Natural killer cell treated with Interleukin-12 subunit alpha and Interleukin-12 subunit beta and Interleukin-15 and Interleukin-18, amount 100 ng/mL, for 72 hours (primary cell): ENCODE measurements at regions not wholly inside any gene's neighbourhood (a gene's known extent, or its start where the extent isn't known, plus 50 kb on each side); places are given as distances from the start of the nearest gene placed in this dataset.
"Not testable (repeated sequence)": the region's sequence is repeated elsewhere in the genome, so short reads cannot be mapped to it uniquely, and the experiment has no call there.

Experiments used
- ATAC-seq, 2 donors: fragments of 150-1000 bp; cut with Tn5 transposase in 1 of 2; sonication (Bioruptor Pico), chemical (Tn5 transposase) in 1 of 2; 2 replicates each; pipeline ENCODE4 v1.10.0; 2021
- DNase-seq: peaks from one replicate; pipeline ENCODE4 v3.0.0; 2022; ENCODE audit warnings: low spot score
- H3K27ac Mint-ChIP-seq, 2 donors: 1 replicate in 1 of 2; 2 replicates in 1 of 2; pipeline ENCODE4 v1.8.0; 2022; ENCODE audit warnings: mixed read lengths in 2 of 2, mild to moderate bottlenecking in 1 of 2, moderate library complexity in 1 of 2
- H3K27me3 Mint-ChIP-seq, 2 donors: 1 replicate in 1 of 2; 2 replicates in 1 of 2; pipeline ENCODE4 v1.8.0; 2022; ENCODE audit warnings: mixed read lengths in 2 of 2
- H3K36me3 Mint-ChIP-seq: one replicate; pipeline ENCODE4 v1.8.0; 2022; ENCODE audit warnings: mixed read lengths
- H3K4me1 Mint-ChIP-seq, 2 donors: 1 replicate in 1 of 2; 2 replicates in 1 of 2; pipeline ENCODE4 v1.8.0; 2022; ENCODE audit warnings: low read depth in 2 of 2, mixed read lengths in 2 of 2, mild to moderate bottlenecking in 1 of 2
- H3K4me3 Mint-ChIP-seq: one replicate; pipeline ENCODE4 v1.8.0; 2022; ENCODE audit warnings: mixed read lengths
- H3K9me3 Mint-ChIP-seq: 2 replicates; pipeline ENCODE4 v1.8.0; 2022; ENCODE audit warnings: mixed read lengths

DNA sequence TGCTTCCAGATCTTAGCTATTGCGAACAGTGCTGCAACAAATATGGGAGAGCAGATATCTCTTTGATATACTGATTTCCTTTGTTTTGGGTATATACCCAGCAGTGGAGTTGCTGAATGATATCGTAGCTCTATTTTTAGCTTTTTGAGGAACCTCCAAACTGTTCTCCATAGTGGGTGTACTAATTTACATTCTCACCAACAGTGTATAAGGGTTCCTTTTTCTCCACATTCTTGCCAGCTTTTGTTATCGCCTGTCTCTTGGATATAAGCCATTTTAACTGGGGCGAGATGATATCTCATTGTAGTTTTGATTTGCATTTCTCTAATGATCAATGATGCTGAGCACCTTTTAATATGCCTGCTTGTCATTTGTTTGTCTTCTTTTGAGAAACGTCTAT lies 196.0 kb downstream of the RPIA start:
- not testable (repeated sequence) for H3K27ac Mint-ChIP-seq, DNase-seq, H3K9me3 Mint-ChIP-seq, H3K36me3 Mint-ChIP-seq, H3K4me3 Mint-ChIP-seq, H3K4me1 Mint-ChIP-seq, ATAC-seq
- H3K27me3 Mint-ChIP-seq: peaks cover 18 to 28% of the 10 kb centered on the region in 2 donors

DNA sequence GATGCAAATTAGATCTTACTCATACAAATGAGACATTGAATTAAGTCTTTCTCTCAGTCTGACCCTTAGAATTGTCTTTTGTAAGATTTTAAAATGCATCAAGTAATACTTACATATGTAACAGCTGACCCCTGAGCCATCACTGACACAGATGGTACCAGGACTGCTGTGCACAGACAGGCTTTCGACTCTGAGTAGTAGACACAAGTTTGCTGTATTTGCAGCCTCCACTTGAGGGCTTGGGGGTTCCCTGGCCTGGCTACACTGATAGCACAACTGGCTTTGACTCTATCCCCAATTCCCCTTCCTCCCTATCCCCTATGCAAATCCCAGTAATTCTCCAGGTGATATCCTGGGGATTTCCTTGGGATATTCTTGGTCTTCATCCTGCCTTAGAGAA lies 200.7 kb downstream of the RPIA start:
- H3K27ac Mint-ChIP-seq: no peak overlapping the region
- H3K4me3 Mint-ChIP-seq: no peak overlapping the region
- DNase-seq: no peak
- H3K36me3 Mint-ChIP-seq: no peaks in the 10 kb centered on the region
- ATAC-seq: no peak
- no peaks in the 10 kb centered on the region for H3K4me1 Mint-ChIP-seq
- H3K27me3 Mint-ChIP-seq: peaks cover 21 to 23% of the 10 kb centered on the region in 2 donors
- H3K9me3 Mint-ChIP-seq: no peaks in the 10 kb centered on the region

DNA sequence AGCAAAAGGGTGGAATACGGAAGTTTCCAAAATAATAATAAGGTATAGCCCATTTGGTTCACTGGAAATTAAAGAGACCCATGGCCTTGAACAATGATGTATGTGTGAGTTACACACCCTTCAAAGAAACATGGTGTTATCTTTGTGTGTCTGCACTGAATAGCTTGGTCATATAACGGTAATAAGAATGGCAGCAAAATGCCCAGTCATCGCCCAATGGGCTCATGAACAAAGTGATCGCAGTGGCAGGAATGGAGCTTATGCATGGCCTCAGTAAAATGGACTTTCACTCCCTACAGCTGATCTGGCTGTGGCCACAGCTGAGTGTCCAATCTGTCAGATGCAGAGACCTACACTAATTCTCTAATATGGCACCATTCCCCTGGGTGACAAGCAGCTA lies 201.3 kb downstream of the RPIA start:
- Mint-ChIP-seq H3K27ac (no peak overlapping the region), H3K9me3 (no peaks in the 10 kb centered on the region), H3K36me3 (no peaks in the 10 kb centered on the region), H3K27me3 (peaks cover 17% of the 10 kb centered on the region in 2 donors), H3K4me3 (no peak overlapping the region), H3K4me1 (no peaks in the 10 kb centered on the region)
- ATAC-seq: no peak
- DNase-seq: no peak

DNA sequence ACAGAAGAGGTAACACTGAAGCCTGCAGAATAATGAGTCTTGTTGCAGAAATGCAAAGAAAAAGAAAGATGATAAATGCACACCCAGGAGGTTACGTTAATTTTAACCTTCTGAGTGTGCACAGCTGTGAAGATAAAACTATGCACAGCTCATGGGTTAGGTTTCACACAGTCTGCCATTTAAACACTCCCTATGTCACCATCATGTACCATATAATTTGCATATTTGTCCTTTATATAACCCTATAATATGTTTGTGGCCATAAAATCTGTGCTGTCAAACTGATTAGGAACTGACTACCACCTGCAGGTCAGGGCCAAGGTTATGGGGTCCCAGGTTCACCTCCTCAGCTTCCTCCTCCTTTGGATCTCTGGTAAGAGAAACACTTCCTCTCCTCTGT lies 205.5 kb downstream of the RPIA start:
- H3K27me3 Mint-ChIP-seq: peaks cover 12 to 18% of the 10 kb centered on the region in 2 donors

DNA sequence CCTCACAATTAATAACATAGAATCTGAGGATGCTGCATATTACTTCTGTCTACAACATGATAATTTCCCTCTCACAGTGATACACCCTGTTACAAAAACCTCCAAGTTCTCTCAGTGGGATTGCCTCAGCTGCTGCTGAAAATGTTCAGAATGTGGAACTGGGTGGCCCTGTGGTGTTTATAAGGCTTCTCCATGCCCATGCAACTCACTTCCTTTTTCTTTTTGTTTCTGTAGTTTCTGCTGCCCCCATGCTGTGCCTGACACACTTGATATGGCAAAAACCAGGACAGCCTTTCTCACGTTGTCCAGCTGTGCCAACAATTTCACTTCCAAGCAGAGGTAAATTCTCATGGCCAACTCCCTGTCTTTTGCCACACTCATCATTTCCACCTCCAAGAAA lies 206.2 kb downstream of the RPIA start:
- ATAC-seq: no peak
- Mint-ChIP-seq H3K27me3 (peaks cover 12 to 15% of the 10 kb centered on the region in 2 donors), H3K36me3 (no peaks in the 10 kb centered on the region), H3K9me3 (no peaks in the 10 kb centered on the region), H3K27ac (no peak overlapping the region), H3K4me3 (no peak overlapping the region), H3K4me1 (no peaks in the 10 kb centered on the region)
- DNase-seq: no peak

More for the DNA sequence above, 205.5 kb downstream of the RPIA start:
- H3K9me3 Mint-ChIP-seq: no peaks in the 10 kb centered on the region
- H3K4me3 Mint-ChIP-seq: no peak overlapping the region
- H3K36me3 Mint-ChIP-seq: no peaks in the 10 kb centered on the region
- no peak overlapping the region for H3K27ac Mint-ChIP-seq
- ATAC-seq: no peak
- no peaks in the 10 kb centered on the region for H3K4me1 Mint-ChIP-seq
- DNase-seq: no peak

DNA sequence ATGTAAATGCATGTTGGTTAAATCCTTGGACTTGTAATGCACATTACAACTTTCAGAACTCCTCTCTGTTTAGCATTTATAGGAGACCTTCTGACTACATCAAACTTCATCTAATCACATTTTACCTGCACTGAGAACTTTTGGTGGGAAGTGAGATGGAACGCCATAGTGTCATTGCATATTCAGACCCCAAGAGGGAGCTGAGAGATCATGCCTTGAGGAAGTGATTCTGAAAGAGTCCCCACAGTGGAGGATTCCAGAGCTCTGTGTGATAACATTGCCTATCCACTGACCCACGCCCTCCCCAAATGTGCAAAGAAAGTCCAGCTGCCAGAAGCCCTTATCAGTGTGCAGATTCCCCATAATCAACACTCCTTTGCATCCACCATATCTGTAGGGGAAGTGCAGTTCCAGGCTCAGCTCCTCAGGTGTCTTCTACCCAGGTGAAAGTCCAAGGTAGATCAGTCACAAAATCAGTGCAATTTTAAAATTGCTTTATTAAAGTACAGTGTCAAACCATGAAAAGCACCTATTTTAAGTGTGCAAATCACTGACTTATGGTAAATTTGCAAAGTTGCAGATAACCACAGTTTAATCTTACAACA lies 212.4 kb downstream of the RPIA start:
- ATAC-seq (no peak), DNase-seq (no peak)
- Mint-ChIP-seq H3K27me3 (peaks cover 12 to 15% of the 10 kb centered on the region in 2 donors), H3K36me3 (no peaks in the 10 kb centered on the region), H3K27ac (no peak overlapping the region), H3K4me1 (no peaks in the 10 kb centered on the region), H3K4me3 (no peak overlapping the region), H3K9me3 (no peaks in the 10 kb centered on the region)

DNA sequence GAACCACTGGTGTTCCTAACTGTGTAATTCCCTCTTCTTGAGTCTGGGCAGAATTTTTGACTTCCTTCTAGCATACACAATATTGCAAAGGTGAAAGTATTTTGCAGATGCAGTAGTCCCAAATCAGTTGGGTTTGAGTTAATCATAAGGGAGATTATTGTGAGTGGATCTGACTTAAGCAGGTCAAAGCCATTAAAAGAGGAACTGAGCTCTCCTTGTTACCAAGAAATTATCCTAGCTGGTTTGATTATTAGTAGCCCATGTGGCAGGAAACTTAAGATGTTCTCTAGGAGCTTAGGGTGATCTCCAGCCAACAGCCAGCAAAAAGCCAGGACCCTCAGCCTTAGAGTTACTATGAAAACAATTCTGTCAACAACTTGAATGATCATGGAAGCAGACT lies 221.8 kb downstream of the RPIA start:
- peaks cover 6 to 18% of the 10 kb centered on the region in 2 donors for H3K27me3 Mint-ChIP-seq

DNA sequence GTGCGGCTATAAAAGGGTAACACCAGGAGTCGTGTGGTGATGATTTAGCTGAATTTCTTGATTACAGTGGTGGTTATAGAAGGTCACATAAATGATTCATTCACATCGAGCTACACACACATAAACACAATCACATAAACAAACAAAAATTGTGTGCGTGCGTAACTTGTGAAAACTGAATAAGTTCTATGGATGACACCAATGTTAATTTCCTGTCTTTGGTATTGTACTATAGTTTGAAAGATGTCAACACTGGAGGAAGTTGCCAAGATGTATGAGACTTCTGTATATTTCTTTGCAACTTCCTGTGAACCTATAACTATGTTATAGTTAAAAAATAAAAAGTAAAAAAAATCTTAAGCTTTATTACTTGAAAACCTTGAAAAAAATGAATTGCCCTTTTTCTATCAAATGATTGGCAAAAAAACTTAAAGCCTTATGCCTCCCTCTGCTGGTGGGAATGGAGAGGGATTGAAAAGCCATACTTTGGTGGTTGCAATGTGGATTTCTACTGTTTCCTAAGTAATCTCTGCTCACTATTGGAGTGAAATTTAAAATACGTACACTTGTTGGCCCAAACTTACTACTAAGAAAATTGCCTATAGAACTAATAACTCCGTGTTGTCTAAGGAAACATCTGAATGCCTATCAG lies 227.7 kb downstream of the RPIA start:
- H3K27ac Mint-ChIP-seq: no peak overlapping the region
- H3K27me3 Mint-ChIP-seq: peaks cover 9 to 28% of the 10 kb centered on the region in 2 donors
- H3K9me3 Mint-ChIP-seq: no peaks in the 10 kb centered on the region
- DNase-seq (no peak), ATAC-seq (no peak)
- no peaks in the 10 kb centered on the region for H3K36me3 Mint-ChIP-seq
- H3K4me3 Mint-ChIP-seq: no peak overlapping the region
- no peaks in the 10 kb centered on the region for H3K4me1 Mint-ChIP-seq

More for the DNA sequence above, 221.8 kb downstream of the RPIA start:
- Mint-ChIP-seq H3K9me3 (no peaks in the 10 kb centered on the region), H3K4me1 (no peaks in the 10 kb centered on the region), H3K4me3 (no peak overlapping the region), H3K27ac (no peak overlapping the region), H3K36me3 (no peaks in the 10 kb centered on the region)
- ATAC-seq (no peak), DNase-seq (no peak)

DNA sequence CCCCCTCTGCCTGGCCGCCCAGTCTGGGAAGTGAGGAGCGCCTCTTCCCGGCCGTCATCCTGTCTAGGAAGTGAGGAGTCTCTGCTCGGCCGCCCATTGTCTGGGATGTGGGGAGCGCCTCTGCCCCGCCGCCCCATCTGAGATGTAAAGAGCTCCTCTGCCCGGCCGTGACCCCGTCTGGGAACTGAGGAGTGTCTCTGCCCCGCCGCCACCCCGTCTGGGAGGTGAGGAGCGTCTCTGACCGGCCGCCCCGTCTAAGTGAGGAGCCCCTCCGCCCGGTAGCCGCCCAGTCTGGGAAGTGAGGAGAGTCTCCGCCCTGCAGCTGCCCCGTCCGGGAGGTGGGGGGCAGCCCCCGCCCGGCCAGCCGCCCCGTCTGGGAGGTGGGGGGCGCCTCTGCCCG lies 228.9 kb downstream of the RPIA start:
- H3K27me3 Mint-ChIP-seq: peaks cover 9 to 30% of the 10 kb centered on the region in 2 donors
- not testable (repeated sequence) for DNase-seq, H3K4me3 Mint-ChIP-seq, H3K27ac Mint-ChIP-seq, H3K9me3 Mint-ChIP-seq, ATAC-seq, H3K36me3 Mint-ChIP-seq, H3K4me1 Mint-ChIP-seq

DNA sequence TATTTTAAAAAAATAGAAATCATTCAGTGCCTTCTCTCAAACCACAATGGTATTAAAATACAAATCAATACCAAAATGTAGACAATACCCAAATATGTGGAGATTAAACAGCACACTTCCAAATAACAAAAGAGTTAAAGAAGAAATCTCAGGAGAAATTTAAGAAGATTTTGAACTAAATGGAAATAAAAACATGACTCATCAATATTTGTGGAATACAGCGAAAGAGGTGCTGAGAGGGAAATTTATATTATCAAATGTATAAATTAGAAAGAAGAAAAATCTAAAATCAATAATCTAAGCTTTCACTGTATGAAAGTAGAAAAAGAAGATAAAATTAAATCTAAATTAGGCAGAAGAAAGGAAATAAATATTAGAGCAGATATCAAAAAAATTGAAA lies 233.1 kb downstream of the RPIA start:
- Mint-ChIP-seq H3K9me3 (no peaks in the 10 kb centered on the region), H3K27ac (no peak overlapping the region), H3K36me3 (no peaks in the 10 kb centered on the region), H3K4me1 (no peaks in the 10 kb centered on the region), H3K27me3 (peaks cover 12 to 33% of the 10 kb centered on the region in 2 donors), H3K4me3 (no peak overlapping the region)
- no peak for ATAC-seq
- no peak for DNase-seq

DNA sequence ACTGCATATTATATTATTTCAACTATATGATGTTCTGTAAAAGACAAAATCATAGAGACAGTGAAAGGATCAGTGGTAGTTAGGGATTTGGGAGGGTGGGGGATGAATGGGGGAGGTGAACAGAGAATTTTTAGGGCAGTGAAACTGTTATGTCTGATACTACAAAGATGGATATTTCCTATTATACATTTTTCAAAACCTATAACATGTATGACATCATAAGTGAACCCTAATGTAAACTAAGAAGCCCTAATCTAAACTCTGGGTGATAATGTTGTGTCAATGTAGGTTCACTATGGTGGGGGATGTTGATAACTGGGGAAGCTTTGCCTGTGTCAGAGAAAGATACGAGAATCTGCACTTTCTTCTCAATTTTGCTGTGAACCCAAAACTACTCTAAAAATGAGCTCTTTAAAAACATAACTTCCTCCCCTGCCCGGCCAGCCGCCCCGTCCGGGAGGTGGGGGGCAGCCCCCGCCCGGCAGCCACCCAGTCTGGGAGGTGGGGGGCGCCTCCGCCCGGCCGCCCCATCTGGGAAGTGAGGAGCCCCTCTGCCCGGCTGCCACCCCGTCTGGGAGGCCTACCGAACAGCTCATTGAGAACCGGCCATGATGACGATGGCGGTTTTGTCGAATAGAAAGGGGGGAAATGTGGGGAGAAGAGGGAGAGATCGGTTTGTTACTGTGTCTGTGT lies 234.4 kb downstream of the RPIA start:
- Mint-ChIP-seq H3K36me3 (no peaks in the 10 kb centered on the region), H3K27ac (no peak overlapping the region), H3K27me3 (peaks cover 12 to 33% of the 10 kb centered on the region in 2 donors), H3K9me3 (no peaks in the 10 kb centered on the region), H3K4me3 (no peak overlapping the region), H3K4me1 (no peaks in the 10 kb centered on the region)
- ATAC-seq: no peak
- DNase-seq: no peak

DNA sequence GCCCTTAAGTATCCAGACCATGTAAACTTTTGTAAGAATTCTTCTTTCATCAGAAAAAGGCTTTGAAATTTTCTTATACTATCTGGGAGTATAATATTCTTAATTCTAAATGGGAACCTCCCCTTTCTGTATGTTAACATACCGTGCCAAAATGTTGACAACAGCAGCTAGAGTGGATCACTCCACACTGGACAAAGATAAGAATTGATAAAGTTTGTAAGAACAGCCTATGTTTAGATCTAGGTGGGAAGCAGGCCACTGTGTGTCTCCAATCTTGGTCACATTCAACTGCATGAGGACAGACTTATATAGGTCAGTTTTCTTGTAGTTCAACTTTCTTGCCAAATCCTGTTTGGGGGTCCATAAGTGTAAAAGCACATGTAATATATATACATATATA lies 235.7 kb downstream of the RPIA start:
- no peaks in the 10 kb centered on the region for H3K36me3 Mint-ChIP-seq
- no peak overlapping the region for H3K27ac Mint-ChIP-seq
- DNase-seq (no peak), ATAC-seq (no peak)
- peaks cover 12 to 32% of the 10 kb centered on the region in 2 donors for H3K27me3 Mint-ChIP-seq
- no peaks in the 10 kb centered on the region for H3K9me3 Mint-ChIP-seq
- no peak overlapping the region for H3K4me3 Mint-ChIP-seq
- no peaks in the 10 kb centered on the region for H3K4me1 Mint-ChIP-seq

DNA sequence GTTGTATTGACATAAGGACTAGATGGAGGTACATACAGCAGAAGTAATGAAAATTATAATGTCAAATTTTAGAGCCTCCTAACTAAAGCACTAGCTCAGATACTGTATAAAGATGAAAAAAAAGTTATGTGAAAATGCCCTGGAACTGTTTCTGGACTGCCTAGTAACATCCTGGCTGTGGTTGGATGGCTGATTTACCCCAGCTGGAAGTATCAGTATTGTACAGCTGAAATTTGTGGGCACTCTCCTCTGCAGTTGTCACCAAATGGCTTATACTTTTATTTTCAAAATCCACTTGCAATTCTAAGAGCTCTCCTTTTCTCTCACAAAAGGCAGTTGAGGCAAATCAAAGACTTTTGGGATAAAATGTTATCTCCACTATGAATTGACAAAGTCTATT lies 239.2 kb downstream of the RPIA start:
- no peak overlapping the region for H3K4me3 Mint-ChIP-seq
- H3K36me3 Mint-ChIP-seq: no peaks in the 10 kb centered on the region
- DNase-seq (no peak), ATAC-seq (no peak)
- H3K9me3 Mint-ChIP-seq: no peaks in the 10 kb centered on the region
- H3K27ac Mint-ChIP-seq: no peak overlapping the region
- H3K27me3 Mint-ChIP-seq: peaks cover 6 to 8% of the 10 kb centered on the region in 2 donors
- H3K4me1 Mint-ChIP-seq: no peaks in the 10 kb centered on the region

DNA sequence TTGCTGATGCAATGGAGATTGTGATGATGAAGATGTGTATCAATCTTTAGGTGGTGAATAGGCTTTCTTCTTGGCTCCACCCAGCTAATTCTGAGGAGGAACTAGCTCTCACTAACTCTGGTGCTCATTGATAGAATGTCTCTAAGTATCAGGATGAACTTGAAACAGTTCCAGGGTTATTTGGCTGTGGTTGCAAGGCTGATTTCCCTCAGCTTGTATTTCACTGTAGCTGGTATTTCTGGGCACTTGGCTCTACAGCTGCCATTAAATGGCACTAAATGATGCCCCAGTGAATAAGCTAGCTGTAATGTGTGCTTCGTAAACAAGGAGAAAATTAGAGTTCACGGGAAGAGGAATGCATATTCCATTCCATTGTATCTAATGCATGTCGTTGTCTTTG lies 241.2 kb downstream of the RPIA start:
- no peaks in the 10 kb centered on the region for H3K36me3 Mint-ChIP-seq
- no peak for ATAC-seq
- H3K9me3 Mint-ChIP-seq: no peaks in the 10 kb centered on the region
- no peaks in the 10 kb centered on the region for H3K4me1 Mint-ChIP-seq
- no peak overlapping the region for H3K4me3 Mint-ChIP-seq
- no peak overlapping the region for H3K27ac Mint-ChIP-seq
- no peak for DNase-seq
- H3K27me3 Mint-ChIP-seq: peaks cover 3 to 4% of the 10 kb centered on the region in 2 donors
